Fibroblast of lung (primary cell): ENCODE measurements at regions not wholly inside any gene's neighbourhood (a gene's known extent, or its start where the extent isn't known, plus 50 kb on each side); places are given as distances from the start of the nearest gene placed in this dataset.

Experiments used
- CTCF ChIP-seq, 2 donors: IDR thresholded peaks in 1 of 2; conservative IDR thresholded peaks in 1 of 2; 1 replicate in 1 of 2; 2 replicates in 1 of 2; pipeline ENCODE4 v1.5.1; 2011 to 2012; ENCODE audit warnings: low read length in 2 of 2, control low read depth in 1 of 2, inconsistent platforms in 1 of 2, low read depth in 1 of 2, mild to moderate bottlenecking in 1 of 2
- EZH2 ChIP-seq: IDR thresholded peaks from 2 replicates; pipeline ENCODE4 v1.5.1; 2012; ENCODE audit warnings: low read length, control low read depth, mild to moderate bottlenecking; ENCODE audit errors: missing control alignments

DNA sequence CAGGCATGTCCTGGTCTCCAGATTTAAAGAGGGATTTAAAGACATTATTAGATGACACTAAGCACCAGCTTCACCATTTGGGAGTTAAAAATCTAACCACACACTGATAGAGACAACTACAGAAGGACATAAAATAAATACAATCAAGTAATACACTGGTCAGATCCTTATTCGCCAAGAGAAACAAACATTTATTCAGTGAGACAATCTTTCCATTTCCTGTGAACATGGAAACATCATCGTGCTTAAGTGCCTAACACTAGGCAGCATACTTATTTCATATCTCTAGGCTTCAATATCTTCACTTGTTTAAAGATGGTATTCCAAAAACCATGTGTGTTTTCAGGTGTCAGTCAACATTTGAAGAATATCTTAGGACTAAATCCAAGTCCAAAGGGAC lies 103.6 kb downstream of the AREG start:
- TF ChIP-seq CTCF (conservative IDR thresholded peaks at IDR 0.05 in 1 of 2, IDR thresholded peaks at IDR 0.05 in 1 of 2; ENCODE audit: low read depth in 1 of 2, low read length in 2 of 2) (no peak), EZH2 (no peak)
